Stimulated activated CD4-positive, alpha-beta T cell treated with anti-CD3 and anti-CD28 coated beads, TNF-alpha, amount 100 ng/mL, for 24 hours (primary cell): ENCODE measurements at regions not wholly inside any gene's neighbourhood (a gene's known extent, or its start where the extent isn't known, plus 50 kb on each side); places are given as distances from the start of the nearest gene placed in this dataset.

Experiments used
- DNase-seq, 3 experiments: peaks; one replicate each; pipeline ENCODE4 v3.0.0-alpha.2; 2020; ENCODE audit warnings: low read depth in 3 of 3

GRCh38 chr2:209367075-209367747, 56.6 kb upstream of the MAP2 start:
- DNase-seq, result no peak

GRCh38 chr2:209368406-209368805, 55.4 kb upstream of the MAP2 start:
- no peak for DNase-seq

- no peak for DNase-seq
These were observed 54.9 kb upstream of the MAP2 start for GRCh38 chr2:209368914-209369313.

- no peak for DNase-seq
These were observed 54.2 kb upstream of the MAP2 start for GRCh38 chr2:209369656-209370055.

GRCh38 chr2:209371407-209371806, 52.4 kb upstream of the MAP2 start:
- no peak for DNase-seq
